GM19372 (cell line): ENCODE measurements at regions not wholly inside any gene's neighbourhood (a gene's known extent, or its start where the extent isn't known, plus 50 kb on each side); places are given as distances from the start of the nearest gene placed in this dataset.
"Not testable (repeated sequence)": the region's sequence is repeated elsewhere in the genome, so short reads cannot be mapped to it uniquely, and the experiment has no call there.

ENCODE experiments used
- ATAC-seq: cut with Tn5 transposase; IDR thresholded peaks from one replicate; pipeline ENCODE4 v1.9.1; 2021; ENCODE audit warnings: mild to moderate bottlenecking, low read depth, moderate library complexity; ENCODE audit not compliant: unreplicated experiment

- ATAC-seq = no peak
These were observed 152.7 kb downstream of the RHOU start for GRCh38 chr1:228887960-228888359.

DNA sequence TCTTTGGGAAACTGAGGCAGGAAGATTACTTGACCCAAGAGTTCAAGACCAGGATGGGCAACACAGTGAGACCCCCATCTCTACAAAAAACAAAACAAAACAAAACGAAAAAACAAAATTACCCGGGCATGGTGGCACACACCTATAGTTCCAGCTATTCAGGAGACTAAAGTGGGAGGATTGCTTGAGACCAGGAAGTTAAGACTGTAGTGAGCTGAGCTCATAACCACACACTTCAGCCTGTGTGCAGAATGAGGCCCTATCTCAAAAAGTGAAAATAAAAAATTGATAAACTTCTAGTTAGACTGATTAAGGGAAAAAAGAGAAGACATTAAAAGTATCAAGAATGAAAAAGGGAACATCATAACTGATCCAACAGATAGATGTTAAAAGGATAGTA lies 154.0 kb downstream of the RHOU start:
- ATAC-seq = no peak

DNA sequence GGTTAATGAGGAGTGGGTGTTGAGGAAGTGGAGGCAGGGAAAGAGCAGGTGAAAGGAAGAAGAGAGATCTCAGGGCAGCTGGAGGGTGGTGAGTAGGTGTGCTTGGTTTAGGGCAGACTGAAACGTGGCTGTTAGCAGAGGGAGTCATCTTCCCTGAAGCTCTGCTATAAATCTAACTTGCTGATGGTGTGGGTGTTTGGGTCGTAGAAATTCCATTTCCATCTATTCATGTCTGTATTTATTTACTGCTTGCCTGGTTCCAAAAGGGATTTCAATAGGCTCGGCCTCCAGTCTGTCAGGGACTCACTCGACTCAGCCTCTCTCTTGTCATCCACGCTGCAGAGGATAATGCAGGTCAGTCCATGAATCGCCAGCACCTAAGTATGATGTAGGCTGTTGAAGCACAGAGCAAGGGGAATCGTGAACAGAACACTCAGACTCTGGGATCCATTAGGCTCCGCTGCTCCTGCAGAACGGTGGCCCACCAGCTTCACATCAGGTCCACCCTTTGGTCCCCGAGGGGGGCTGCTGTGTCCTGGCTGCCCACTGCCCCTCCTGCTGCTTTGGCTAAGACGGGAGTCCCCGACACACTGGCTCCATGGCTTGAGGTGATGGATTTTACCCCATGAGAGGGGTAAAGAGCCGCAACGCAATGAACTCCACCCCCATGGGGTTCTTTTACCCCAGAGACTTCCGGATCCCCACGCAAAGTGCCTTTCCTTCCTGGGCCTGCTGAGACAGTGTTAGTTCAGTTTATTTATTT lies 156.2 kb downstream of the RHOU start:
- ATAC-seq = no peak

DNA sequence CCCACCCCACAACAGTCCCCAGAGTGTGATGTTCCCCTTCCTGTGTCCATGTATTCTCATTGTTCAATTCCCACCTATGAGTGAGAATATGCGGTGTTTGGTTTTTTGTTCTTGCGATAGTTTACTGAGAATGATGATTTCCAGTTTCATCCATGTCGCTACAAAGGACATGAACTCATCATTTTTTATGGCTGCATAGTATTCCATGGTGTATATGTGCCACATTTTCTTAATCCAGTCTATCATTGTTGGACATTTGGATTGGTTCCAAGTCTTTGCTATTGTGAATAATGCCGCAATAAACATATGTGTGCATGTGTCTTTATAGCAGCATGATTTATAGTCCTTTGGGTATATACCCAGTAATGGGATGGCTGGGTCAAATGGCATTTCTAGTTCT lies 156.9 kb downstream of the RHOU start:
- ATAC-seq = not testable (repeated sequence)

DNA sequence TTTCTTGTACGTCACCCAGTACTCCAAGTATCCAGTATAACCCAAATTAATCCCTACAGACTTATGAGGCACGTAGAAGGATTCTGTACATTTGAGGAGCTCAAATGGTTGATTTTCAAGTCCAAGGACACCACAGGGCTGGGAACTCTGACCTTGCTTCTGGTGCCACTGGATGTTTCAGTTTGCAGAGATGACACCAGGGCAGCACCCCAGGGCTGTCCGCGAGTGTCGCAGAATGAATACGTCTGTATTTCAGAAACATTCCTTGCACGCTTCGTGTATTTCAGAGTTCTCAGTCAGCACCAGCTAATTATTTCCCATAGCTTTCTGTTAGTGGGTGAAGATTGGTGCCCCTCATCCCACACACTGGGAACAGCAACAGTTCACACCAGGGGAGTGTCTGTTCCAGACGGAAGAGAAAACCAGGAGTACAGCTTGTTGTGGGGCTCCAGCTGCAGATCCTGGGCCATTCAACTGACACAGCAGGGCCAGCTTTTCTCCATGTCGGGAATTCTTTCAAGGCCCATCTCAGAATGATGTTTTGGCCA lies 159.2 kb downstream of the RHOU start:
- no peak for ATAC-seq

GRCh38 chr1:228897901-228898300 lies 162.6 kb downstream of the RHOU start:
- no peak for ATAC-seq

DNA sequence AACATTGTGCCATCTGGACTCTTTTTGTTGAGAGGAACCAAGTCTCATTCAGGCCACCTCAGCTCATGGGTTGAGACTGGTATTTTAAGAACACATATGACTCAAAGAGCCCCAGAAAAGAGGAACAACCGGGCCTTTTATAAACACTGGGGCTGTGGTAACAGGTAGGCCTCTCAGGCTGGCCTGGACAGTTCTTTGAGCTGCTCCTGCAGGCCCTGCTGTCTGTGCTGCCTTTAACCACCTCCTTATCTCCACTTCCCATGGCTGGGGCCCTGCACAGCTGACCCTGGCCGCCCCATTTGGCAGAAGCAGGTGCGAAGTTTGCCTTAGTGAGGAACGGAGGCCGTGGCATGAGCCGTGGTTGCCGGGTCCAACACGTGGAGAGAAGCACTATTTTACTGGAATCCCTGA lies 163.3 kb downstream of the RHOU start:
- no peak for ATAC-seq

GRCh38 chr1:228899421-228899956 lies 164.2 kb downstream of the RHOU start:
- ATAC-seq = no peak

GRCh38 chr1:228900099-228900885 lies 165.0 kb downstream of the RHOU start:
- ATAC-seq = no peak

DNA sequence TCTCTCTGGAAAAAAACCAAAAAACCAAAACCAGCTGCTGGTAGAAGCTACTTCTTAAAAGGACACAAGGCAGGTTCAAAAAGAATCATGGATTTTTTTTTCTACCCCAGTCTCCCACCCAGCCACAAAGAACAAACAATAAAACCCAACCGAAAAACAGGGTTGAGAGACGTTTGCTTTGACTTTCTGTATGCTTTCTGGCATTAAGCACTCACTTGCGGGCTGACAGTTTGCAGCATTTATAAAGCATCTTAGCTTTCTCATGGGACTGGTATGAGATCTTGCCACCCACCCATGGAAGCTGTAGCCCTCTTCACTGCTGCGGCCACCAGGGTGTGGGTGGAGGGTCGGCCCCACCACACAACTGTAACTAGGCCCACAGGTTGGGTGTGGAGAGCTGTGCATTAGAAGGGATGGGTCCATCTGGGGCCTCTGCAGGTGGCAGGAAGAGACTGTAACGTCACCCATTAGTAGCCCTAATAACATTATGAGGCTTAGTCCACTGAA lies 165.7 kb downstream of the RHOU start:
- no peak for ATAC-seq

DNA sequence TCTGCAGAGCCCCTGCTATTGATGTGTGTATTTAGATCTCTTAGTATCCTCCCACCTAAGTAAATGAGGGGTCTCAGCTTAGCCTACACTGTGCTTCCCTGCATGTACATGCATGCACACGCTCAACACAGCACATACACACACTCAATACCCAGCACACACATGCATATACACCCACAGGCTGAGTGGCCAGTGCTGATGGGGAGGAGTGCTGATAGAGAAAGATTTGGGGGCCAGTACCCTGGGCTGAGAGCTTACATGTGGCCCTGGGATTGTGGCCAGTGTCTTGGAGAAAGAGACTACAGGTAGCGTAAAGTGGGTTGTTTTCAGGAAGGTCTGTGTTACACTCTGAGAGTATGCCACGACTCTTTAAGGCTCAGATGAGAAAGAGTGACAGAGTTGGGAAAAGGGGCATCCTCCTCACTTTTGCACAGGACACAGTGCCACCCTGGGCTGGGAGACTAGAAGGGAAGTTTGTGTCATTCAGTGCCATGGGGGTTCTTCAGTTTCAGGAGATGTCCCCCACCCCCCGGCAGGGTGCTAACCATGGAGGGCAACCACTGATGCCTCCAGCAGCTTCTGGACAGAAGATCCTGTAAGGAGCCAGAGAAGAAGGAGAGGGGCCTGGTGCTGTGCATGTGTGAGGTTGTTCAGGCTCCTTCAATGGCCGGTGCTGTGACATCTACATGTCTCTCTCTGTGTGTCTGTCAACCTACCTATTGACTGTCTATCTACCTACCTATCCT lies 166.8 kb downstream of the RHOU start:
- ATAC-seq = no peak

- ATAC-seq = no peak
These were observed 167.6 kb downstream of the RHOU start for GRCh38 chr1:228902781-228903433.

GRCh38 chr1:228903434-228904071 lies 168.3 kb downstream of the RHOU start:
- ATAC-seq = no peak

DNA sequence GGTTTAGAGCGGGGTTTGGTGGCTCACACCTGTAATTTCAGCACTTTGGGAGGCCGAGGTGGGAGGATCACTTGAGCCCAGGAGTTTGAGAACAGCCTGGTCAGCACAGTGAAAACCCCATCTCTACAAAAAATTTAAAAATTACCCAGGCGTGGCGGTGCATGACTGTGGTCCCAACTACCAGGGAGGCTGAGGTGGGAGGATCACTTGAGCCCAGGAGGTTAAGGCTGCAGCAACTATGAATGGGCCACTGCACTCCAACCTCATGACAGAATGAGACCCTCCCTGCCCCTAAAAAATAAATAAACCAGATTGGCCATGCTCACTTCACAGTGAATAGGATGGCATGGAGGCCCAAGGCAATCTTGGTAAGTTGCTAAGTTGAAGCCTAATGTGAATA lies 168.9 kb downstream of the RHOU start:
- ATAC-seq = no peak

DNA sequence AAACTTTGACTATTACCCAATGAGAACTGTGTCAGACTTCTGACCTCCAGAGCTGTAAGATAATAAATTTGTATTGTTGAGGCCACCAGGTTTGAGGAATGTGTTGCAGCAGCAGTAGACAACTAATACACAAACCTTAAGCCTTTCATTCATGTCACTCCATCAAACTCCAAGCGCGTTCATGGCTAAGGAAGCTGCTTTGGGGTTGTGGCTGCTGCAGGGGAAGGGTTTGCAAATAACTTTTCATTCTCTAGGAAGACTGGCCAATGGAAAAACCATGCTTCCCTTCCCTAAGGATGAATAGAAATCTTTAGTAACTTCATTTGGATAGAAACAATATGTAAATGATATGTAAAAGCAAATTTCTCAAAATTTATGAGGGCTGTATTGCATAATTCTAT lies 170.4 kb downstream of the RHOU start:
- ATAC-seq = no peak

GRCh38 chr1:228906223-228906860 lies 171.1 kb downstream of the RHOU start:
- no peak for ATAC-seq

DNA sequence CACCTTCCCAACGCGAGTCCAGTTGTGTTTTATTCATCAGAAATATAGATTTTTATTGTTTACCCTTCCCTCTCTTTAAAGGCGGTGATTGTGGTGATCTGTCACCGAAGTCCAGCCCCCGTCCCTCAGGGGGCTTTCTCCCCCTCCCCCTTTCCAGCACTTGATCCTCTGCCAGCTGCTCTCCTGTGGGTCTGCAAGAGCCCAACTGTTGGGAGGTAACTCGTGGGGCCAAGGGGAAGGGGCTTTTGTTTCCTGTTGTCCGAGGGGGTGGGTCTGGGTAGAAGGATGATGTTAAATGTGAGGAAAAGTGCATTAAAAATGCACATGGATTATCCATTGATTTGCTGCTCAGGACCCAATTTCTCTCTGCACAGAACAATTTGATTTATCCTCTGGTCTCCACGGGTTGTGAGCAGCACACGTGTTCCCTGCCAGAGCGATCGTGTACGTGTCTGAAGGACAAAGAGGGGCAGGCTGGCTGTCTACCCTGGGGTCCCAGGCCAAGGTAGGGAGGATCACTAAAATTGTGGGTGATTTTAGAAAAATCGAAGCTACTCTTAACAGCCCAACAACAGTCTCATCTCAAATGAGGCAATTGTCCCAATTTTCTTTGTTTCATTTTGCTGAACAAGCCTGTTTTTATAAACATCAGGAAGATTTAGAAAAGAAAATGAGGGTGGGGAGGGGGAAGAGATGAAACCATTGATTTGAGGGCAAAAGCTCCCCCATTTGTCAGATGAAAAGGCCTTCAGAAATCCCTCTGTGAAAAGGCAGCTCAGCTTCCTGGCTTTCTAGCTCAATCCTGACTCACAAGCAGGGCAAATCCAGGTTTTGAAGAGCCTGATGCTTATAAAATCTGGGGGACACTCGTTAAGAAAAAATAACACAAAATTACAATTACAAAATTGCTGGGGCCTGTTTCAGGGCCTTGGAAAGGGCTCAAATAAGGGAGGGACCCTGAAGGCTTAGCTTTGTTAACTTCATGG lies 176.2 kb downstream of the RHOU start:
- ATAC-seq = no peak
